ENCODE measurements at regions not wholly inside any gene's neighbourhood (a gene's known extent, or its start where the extent isn't known, plus 50 kb on each side); places are given as distances from the start of the nearest gene placed in this dataset.

GRCh38 chr5:128815201-128815600, 150.1 kb upstream of the SLC27A6 start:
- no peak overlapping the region for H3K9ac ChIP-seq
- no peaks in the 10 kb centered on the region for H3K4me1 ChIP-seq (ENCODE audit: low read depth, poor library complexity, severe bottlenecking)
- no peaks in the 10 kb centered on the region for H3K36me3 ChIP-seq (ENCODE audit: insufficient read depth)
- TF ChIP-seq CTCF (conservative IDR thresholded peaks at IDR 0.05; ENCODE audit: low read depth, low read length): no peak
- no peak overlapping the region for H2AFZ ChIP-seq (ENCODE audit: low read depth)
- no peaks in the 10 kb centered on the region for H3K27me3 ChIP-seq (ENCODE audit: insufficient read depth, low read depth)
- H3K79me2 ChIP-seq (ENCODE audit: insufficient read depth, low read depth): no peaks in the 10 kb centered on the region
- H3K4me2 ChIP-seq: no peak overlapping the region
- no peak overlapping the region for H3K27ac ChIP-seq
- H3K4me3 ChIP-seq (IDR thresholded peaks at IDR 0.05; ENCODE audit: insufficient read depth, low read depth, low read length): no peak overlapping the region
- no peaks in the 10 kb centered on the region for H4K20me1 ChIP-seq (ENCODE audit: insufficient read depth)

GRCh38 chr5:128825826-128826225, 139.5 kb upstream of the SLC27A6 start:
- Histone ChIP-seq H3K79me2 (ENCODE audit: insufficient read depth, low read depth) (no peaks in the 10 kb centered on the region), H3K27me3 (ENCODE audit: insufficient read depth, low read depth) (no peaks in the 10 kb centered on the region), H3K4me2 (no peak overlapping the region), H3K4me3 (IDR thresholded peaks at IDR 0.05; ENCODE audit: insufficient read depth, low read depth, low read length) (no peak overlapping the region), H4K20me1 (ENCODE audit: insufficient read depth) (no peaks in the 10 kb centered on the region), H3K4me1 (ENCODE audit: low read depth, poor library complexity, severe bottlenecking) (no peaks in the 10 kb centered on the region), H3K27ac (no peak overlapping the region), H3K9ac (no peak overlapping the region), H2AFZ (ENCODE audit: low read depth) (no peak overlapping the region), H3K36me3 (ENCODE audit: insufficient read depth) (no peaks in the 10 kb centered on the region)
- no peak for TF ChIP-seq CTCF (conservative IDR thresholded peaks at IDR 0.05; ENCODE audit: low read depth, low read length)

GRCh38 chr5:128826275-128826674, 139.0 kb upstream of the SLC27A6 start:
- Histone ChIP-seq H3K27ac (no peak overlapping the region), H2AFZ (ENCODE audit: low read depth) (no peak overlapping the region), H3K36me3 (ENCODE audit: insufficient read depth) (no peaks in the 10 kb centered on the region), H3K27me3 (ENCODE audit: insufficient read depth, low read depth) (no peaks in the 10 kb centered on the region), H3K9ac (no peak overlapping the region), H4K20me1 (ENCODE audit: insufficient read depth) (no peaks in the 10 kb centered on the region), H3K4me1 (ENCODE audit: low read depth, poor library complexity, severe bottlenecking) (no peaks in the 10 kb centered on the region), H3K4me2 (no peak overlapping the region), H3K4me3 (IDR thresholded peaks at IDR 0.05; ENCODE audit: insufficient read depth, low read depth, low read length) (no peak overlapping the region), H3K79me2 (ENCODE audit: insufficient read depth, low read depth) (no peaks in the 10 kb centered on the region)
- TF ChIP-seq CTCF (conservative IDR thresholded peaks at IDR 0.05; ENCODE audit: low read depth, low read length): no peak

- no peaks in the 10 kb centered on the region for H3K36me3 ChIP-seq (ENCODE audit: insufficient read depth)
- no peak for TF ChIP-seq CTCF (conservative IDR thresholded peaks at IDR 0.05; ENCODE audit: low read depth, low read length)
- no peak overlapping the region for H3K9ac ChIP-seq
- H4K20me1 ChIP-seq (ENCODE audit: insufficient read depth): no peaks in the 10 kb centered on the region
- H3K4me3 ChIP-seq (IDR thresholded peaks at IDR 0.05; ENCODE audit: insufficient read depth, low read depth, low read length): no peak overlapping the region
- H3K27me3 ChIP-seq (ENCODE audit: insufficient read depth, low read depth): no peaks in the 10 kb centered on the region
- no peak overlapping the region for H3K4me2 ChIP-seq
- H3K79me2 ChIP-seq (ENCODE audit: insufficient read depth, low read depth): no peaks in the 10 kb centered on the region
- no peak overlapping the region for H3K27ac ChIP-seq
- no peak overlapping the region for H2AFZ ChIP-seq (ENCODE audit: low read depth)
- H3K4me1 ChIP-seq (ENCODE audit: low read depth, poor library complexity, severe bottlenecking): no peaks in the 10 kb centered on the region
Measured at GRCh38 chr5:128836571-128836970, 128.7 kb upstream of the SLC27A6 start.

- Histone ChIP-seq H3K4me2 (no peak overlapping the region), H4K20me1 (ENCODE audit: insufficient read depth) (no peaks in the 10 kb centered on the region), H3K27me3 (ENCODE audit: insufficient read depth, low read depth) (no peaks in the 10 kb centered on the region), H3K79me2 (ENCODE audit: insufficient read depth, low read depth) (no peaks in the 10 kb centered on the region), H3K4me3 (IDR thresholded peaks at IDR 0.05; ENCODE audit: insufficient read depth, low read depth, low read length) (no peak overlapping the region), H3K4me1 (ENCODE audit: low read depth, poor library complexity, severe bottlenecking) (no peaks in the 10 kb centered on the region), H3K36me3 (ENCODE audit: insufficient read depth) (no peaks in the 10 kb centered on the region), H3K9ac (no peak overlapping the region), H2AFZ (ENCODE audit: low read depth) (no peak overlapping the region), H3K27ac (no peak overlapping the region)
- no peak for TF ChIP-seq CTCF (conservative IDR thresholded peaks at IDR 0.05; ENCODE audit: low read depth, low read length)
Measured at GRCh38 chr5:128838623-128839022, 126.7 kb upstream of the SLC27A6 start.
